GM12891 (cell line): ENCODE measurements at regions not wholly inside any gene's neighbourhood (a gene's known extent, or its start where the extent isn't known, plus 50 kb on each side); places are given as distances from the start of the nearest gene placed in this dataset.

ENCODE experiments used
- PAX5 ChIP-seq: IDR thresholded peaks from 2 replicates; pipeline ENCODE4 v1.6.1; 2011; ENCODE audit warnings: low read length, moderate library complexity, mild to moderate bottlenecking; ENCODE audit not compliant: insufficient read depth, severe bottlenecking
- POLR2A ChIP-seq: IDR thresholded peaks from 2 replicates; pipeline ENCODE4 v1.6.1; 2011; ENCODE audit warnings: low read depth, low read length, control low read depth
- POLR2AphosphoS5 ChIP-seq: IDR thresholded peaks from 2 replicates; pipeline ENCODE4 v1.6.1; 2011; ENCODE audit warnings: low read depth, low read length, control low read depth
- SPI1 ChIP-seq: IDR thresholded peaks from 2 replicates; pipeline ENCODE4 v1.6.1; 2011; ENCODE audit warnings: low read depth, low read length, control low read depth
- TAF1 ChIP-seq: IDR thresholded peaks from 2 replicates; pipeline ENCODE4 v1.6.1; 2011; ENCODE audit warnings: low read depth, low read length, control low read depth

DNA sequence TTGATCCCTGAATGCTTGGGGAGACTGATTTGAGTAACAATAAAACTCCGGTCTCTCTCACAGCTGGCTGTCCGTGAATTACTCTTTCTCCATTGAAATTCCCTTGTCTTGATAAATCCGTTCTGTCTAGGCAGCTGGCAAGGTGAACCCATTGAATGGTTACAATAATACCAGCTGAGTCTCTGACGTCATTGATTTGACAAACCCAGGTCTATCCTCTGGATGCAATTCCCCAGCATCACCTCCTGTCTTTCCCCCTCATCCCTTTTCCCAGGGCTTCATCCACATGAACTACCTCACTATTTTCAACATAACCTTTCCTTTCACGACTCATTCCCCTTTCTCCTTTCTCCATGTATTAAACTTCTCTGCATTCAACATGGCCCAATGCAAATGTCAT is 98.7 kb upstream of the TMEM132C start:
- no peak for TF ChIP-seq POLR2AphosphoS5
- no peak for TF ChIP-seq POLR2A
- TF ChIP-seq SPI1: no peak
- TF ChIP-seq TAF1: no peak
- TF ChIP-seq PAX5: no peak
